ENCODE measurements at regions not wholly inside any gene's neighbourhood (a gene's known extent, or its start where the extent isn't known, plus 50 kb on each side); places are given as distances from the start of the nearest gene placed in this dataset.
A peak's percentile ranks its signal among the peaks of the same experiment; 100 is the strongest.

- H3K9ac ChIP-seq (ENCODE audit: low read length): no peak overlapping the region
- no peak overlapping the region for H3K4me3 ChIP-seq (ENCODE audit: low read length)
- H3K9me3 ChIP-seq (ENCODE audit: insufficient read depth, low read length): no peaks in the 10 kb centered on the region
- no peak overlapping the region for H2AFZ ChIP-seq (ENCODE audit: low read depth, low read length)
- H3K27me3 ChIP-seq (ENCODE audit: low read depth, low read length): no peaks in the 10 kb centered on the region
- no peaks in the 10 kb centered on the region for H3K36me3 ChIP-seq (replicated peaks; ENCODE audit: low read depth, low read length)
- TF ChIP-seq EZH2phosphoT487 (IDR thresholded peaks at IDR 0.05; ENCODE audit: low read depth): no peak
- TF ChIP-seq, protein P1, sequence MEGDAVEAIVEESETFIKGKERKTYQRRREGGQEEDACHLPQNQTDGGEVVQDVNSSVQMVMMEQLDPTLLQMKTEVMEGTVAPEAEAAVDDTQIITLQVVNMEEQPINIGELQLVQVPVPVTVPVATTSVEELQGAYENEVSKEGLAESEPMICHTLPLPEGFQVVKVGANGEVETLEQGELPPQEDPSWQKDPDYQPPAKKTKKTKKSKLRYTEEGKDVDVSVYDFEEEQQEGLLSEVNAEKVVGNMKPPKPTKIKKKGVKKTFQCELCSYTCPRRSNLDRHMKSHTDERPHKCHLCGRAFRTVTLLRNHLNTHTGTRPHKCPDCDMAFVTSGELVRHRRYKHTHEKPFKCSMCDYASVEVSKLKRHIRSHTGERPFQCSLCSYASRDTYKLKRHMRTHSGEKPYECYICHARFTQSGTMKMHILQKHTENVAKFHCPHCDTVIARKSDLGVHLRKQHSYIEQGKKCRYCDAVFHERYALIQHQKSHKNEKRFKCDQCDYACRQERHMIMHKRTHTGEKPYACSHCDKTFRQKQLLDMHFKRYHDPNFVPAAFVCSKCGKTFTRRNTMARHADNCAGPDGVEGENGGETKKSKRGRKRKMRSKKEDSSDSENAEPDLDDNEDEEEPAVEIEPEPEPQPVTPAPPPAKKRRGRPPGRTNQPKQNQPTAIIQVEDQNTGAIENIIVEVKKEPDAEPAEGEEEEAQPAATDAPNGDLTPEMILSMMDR (IDR thresholded peaks at IDR 0.05; ENCODE audit: low read depth, low read length): no peak
- no peaks in the 10 kb centered on the region for H3K79me2 ChIP-seq (ENCODE audit: low read length)
- peaks cover 8% of the 10 kb centered on the region for H3K4me1 ChIP-seq (ENCODE audit: low read length)
- no peak overlapping the region for H3K4me2 ChIP-seq (ENCODE audit: low read length)
- no peaks in the 10 kb centered on the region for H4K20me1 ChIP-seq (ENCODE audit: insufficient read depth, low read length)
- no peak overlapping the region for H3K27ac ChIP-seq (ENCODE audit: low read length)
Measured at GRCh38 chr3:25861566-25861965, 71.7 kb downstream of the OXSM start.

DNA sequence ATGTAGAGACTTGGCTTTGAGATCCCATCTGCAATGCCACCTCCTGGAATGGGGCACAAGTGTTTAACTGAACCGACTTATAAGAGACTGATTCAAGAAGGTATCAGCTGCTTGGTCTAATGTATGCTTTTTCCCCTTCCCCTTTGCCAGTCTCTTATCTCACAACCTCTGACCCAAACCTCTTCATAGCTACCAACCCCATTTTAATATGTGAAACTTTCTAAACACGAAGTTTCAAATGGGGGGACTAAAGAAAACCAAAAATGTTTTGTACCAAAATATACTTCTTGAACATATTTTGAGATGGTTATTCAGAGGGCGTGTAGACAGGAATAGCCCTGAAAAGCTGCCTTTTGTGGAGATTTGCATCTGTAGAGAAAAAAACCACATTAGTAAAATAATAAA, 73.1 kb downstream of the OXSM start:
- H3K27me3 ChIP-seq (ENCODE audit: low read depth, low read length): no peaks in the 10 kb centered on the region
- peaks cover 8% of the 10 kb centered on the region for H3K4me1 ChIP-seq (ENCODE audit: low read length)
- H3K36me3 ChIP-seq (replicated peaks; ENCODE audit: low read depth, low read length): no peaks in the 10 kb centered on the region
- no peak overlapping the region for H2AFZ ChIP-seq (ENCODE audit: low read depth, low read length)
- H3K9me3 ChIP-seq (ENCODE audit: insufficient read depth, low read length): no peaks in the 10 kb centered on the region
- no peak for TF ChIP-seq EZH2phosphoT487 (IDR thresholded peaks at IDR 0.05; ENCODE audit: low read depth)
- TF ChIP-seq, protein P1 (IDR thresholded peaks at IDR 0.05; ENCODE audit: low read depth, low read length): no peak; the same call in 1 of the 2 replicates
- H3K4me2 ChIP-seq (ENCODE audit: low read length): no peak overlapping the region
- H3K9ac ChIP-seq (ENCODE audit: low read length): no peak overlapping the region
- no peaks in the 10 kb centered on the region for H4K20me1 ChIP-seq (ENCODE audit: insufficient read depth, low read length)
- no peak overlapping the region for H3K4me3 ChIP-seq (ENCODE audit: low read length)
- no peaks in the 10 kb centered on the region for H3K79me2 ChIP-seq (ENCODE audit: low read length)
- no peak overlapping the region for H3K27ac ChIP-seq (ENCODE audit: low read length)

- Histone ChIP-seq H3K9ac (ENCODE audit: low read length) (no peak overlapping the region), H4K20me1 (ENCODE audit: insufficient read depth, low read length) (no peaks in the 10 kb centered on the region), H3K4me2 (ENCODE audit: low read length) (no peak overlapping the region), H3K27ac (ENCODE audit: low read length) (no peak overlapping the region), H3K79me2 (ENCODE audit: low read length) (no peaks in the 10 kb centered on the region), H3K4me3 (ENCODE audit: low read length) (no peak overlapping the region), H2AFZ (ENCODE audit: low read depth, low read length) (no peak overlapping the region), H3K9me3 (ENCODE audit: insufficient read depth, low read length) (no peaks in the 10 kb centered on the region), H3K4me1 (ENCODE audit: low read length) (peaks cover 8% of the 10 kb centered on the region), H3K27me3 (ENCODE audit: low read depth, low read length) (no peaks in the 10 kb centered on the region), H3K36me3 (replicated peaks; ENCODE audit: low read depth, low read length) (no peaks in the 10 kb centered on the region)
- TF ChIP-seq EZH2phosphoT487 (IDR thresholded peaks at IDR 0.05; ENCODE audit: low read depth): no peak
- TF ChIP-seq, protein P1 (IDR thresholded peaks at IDR 0.05; ENCODE audit: low read depth, low read length): peak; percentile 31
Measured at GRCh38 chr3:25863416-25863959, 73.6 kb downstream of the OXSM start.

- Histone ChIP-seq H3K9me3 (ENCODE audit: insufficient read depth, low read length) (no peaks in the 10 kb centered on the region), H3K4me3 (ENCODE audit: low read length) (no peak overlapping the region), H3K27ac (ENCODE audit: low read length) (no peak overlapping the region), H2AFZ (ENCODE audit: low read depth, low read length) (no peak overlapping the region), H3K4me2 (ENCODE audit: low read length) (no peak overlapping the region), H3K36me3 (replicated peaks; ENCODE audit: low read depth, low read length) (no peaks in the 10 kb centered on the region), H3K79me2 (ENCODE audit: low read length) (no peaks in the 10 kb centered on the region), H3K4me1 (ENCODE audit: low read length) (peaks cover 10% of the 10 kb centered on the region; the same call in 1 of the 2 replicates), H3K9ac (ENCODE audit: low read length) (no peak overlapping the region), H4K20me1 (ENCODE audit: insufficient read depth, low read length) (no peaks in the 10 kb centered on the region), H3K27me3 (ENCODE audit: low read depth, low read length) (no peaks in the 10 kb centered on the region; the same call in 1 of the 2 replicates)
- TF ChIP-seq, protein P1 (IDR thresholded peaks at IDR 0.05; ENCODE audit: low read depth, low read length): no peak
- TF ChIP-seq EZH2phosphoT487 (IDR thresholded peaks at IDR 0.05; ENCODE audit: low read depth): no peak
Measured at GRCh38 chr3:25870452-25870851, 80.6 kb downstream of the OXSM start.

Data from OCI-LY3 (cell line).